ENCODE measurements at regions not wholly inside any gene's neighbourhood (a gene's known extent, or its start where the extent isn't known, plus 50 kb on each side); places are given as distances from the start of the nearest gene placed in this dataset.

DNA sequence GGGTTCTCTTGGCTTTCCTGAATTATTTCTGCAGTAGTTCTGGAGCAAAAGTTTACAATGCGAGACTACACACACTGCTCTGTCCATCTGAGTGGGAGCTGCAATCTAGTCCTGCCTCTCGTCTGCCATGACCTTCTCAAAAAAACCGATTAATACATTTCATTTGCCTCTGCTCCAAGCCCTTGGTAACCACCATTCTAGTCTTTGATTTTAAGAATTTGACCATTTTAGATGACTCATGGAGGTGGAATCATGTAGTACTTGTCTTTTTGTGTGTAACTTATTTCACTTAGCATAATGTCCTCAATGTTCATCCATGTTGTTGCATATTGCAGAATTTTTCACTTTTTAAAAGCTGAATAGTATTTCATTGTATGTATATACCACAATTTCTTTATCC, 356.9 kb downstream of the SV2B start:
- CTCF ChIA-PET = no interaction called here

DNA sequence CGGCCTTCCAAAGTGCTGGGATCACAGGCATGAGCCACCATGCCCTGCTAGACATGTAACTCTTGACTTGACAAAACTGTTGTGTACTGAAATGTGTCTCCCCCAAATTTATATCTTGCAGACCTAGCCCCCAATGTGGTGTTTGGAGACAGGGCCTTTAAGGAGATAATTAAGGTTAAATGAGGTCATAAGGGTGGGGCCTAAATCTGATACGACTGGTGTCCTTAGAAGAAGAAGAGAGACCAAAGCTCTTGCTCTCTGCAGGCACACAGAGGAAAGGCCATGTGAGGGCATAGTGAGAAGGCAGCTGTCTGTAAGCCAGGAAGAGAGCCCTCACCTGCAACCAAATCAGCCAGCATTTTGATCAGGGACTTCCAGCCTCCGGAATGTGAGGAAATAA, 361.3 kb downstream of the SV2B start:
- ChIA-PET CTCF (no interaction called here), POLR2A (no interaction called here)
- no peak for DNase-seq
- H3K36me3 Mint-ChIP-seq (ENCODE audit: low read depth) = no peaks in the 10 kb centered on the region
- H3K4me3 Mint-ChIP-seq = no peak overlapping the region
- H3K4me1 Mint-ChIP-seq (ENCODE audit: low read depth) = peaks cover 2% of the 10 kb centered on the region
- no peak overlapping the region for H3K27ac Mint-ChIP-seq
- H3K27me3 Mint-ChIP-seq (ENCODE audit: low read depth) = peaks cover 14% of the 10 kb centered on the region
- H3K9me3 Mint-ChIP-seq (ENCODE audit: insufficient read depth) = no peaks in the 10 kb centered on the region
- no peak for ATAC-seq

More for the DNA sequence above, 356.9 kb downstream of the SV2B start:
- Mint-ChIP-seq H3K27me3 (ENCODE audit: low read depth) (peaks cover 22% of the 10 kb centered on the region), H3K4me3 (no peak overlapping the region), H3K9me3 (ENCODE audit: insufficient read depth) (peaks cover 22% of the 10 kb centered on the region), H3K36me3 (ENCODE audit: low read depth) (peaks cover 23% of the 10 kb centered on the region), H3K27ac (no peak overlapping the region), H3K4me1 (ENCODE audit: low read depth) (peaks cover 26% of the 10 kb centered on the region)
- POLR2A ChIA-PET = no interaction called here
- DNase-seq (no peak), ATAC-seq (no peak)

DNA sequence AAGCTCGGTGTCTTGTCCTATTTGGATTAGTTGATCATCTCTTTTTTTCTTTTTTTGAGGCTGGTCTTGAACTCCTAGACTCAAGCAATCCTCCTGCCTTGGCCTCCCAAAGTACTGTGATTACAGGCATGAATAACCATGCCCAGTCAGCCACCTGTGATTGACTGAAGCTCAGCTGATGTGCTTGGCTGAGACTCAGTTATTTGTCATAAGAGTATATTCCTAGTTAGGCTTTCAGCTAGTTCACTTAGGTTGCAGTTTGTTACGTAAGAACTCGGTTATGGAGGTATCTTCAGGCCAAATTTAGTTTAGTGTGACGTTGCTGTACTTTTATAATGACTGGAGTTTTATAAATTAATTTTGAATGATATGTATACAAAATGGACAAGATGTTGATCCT, 365.0 kb downstream of the SV2B start:
- H3K9me3 Mint-ChIP-seq (ENCODE audit: insufficient read depth) = no peaks in the 10 kb centered on the region

DNA sequence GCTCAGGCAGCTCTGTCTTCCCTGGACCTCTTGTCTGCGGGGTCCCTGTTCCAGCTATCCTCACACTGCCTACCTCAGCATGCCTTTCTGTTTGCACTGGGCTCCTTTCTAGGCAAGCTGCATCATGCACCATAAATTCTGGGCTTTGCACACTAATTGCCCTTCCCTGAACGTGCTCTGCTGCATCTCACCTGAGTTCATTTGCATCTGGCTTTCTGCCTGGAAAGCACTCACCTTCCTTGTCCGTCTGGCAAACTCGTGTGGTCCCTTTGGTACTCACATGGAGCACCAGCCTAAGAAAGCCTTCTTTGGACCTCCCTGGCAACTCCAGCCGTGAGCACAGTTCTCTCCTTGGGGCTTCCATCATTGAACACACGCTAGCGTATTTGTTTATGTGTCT, 365.6 kb downstream of the SV2B start:
- Mint-ChIP-seq H3K27ac (no peak overlapping the region), H3K9me3 (ENCODE audit: insufficient read depth) (no peaks in the 10 kb centered on the region), H3K36me3 (ENCODE audit: low read depth) (peaks cover 12% of the 10 kb centered on the region), H3K4me1 (ENCODE audit: low read depth) (peaks cover 28% of the 10 kb centered on the region), H3K4me3 (no peak overlapping the region), H3K27me3 (ENCODE audit: low read depth) (peaks cover 5% of the 10 kb centered on the region)
- ChIA-PET CTCF (interaction anchor here (0.9 kb wide), 1 partner anchor 613 kb away, joined by 3 read pairs; no protein-coding TSS in a partner anchor), POLR2A (no interaction called here)
- DNase-seq (no peak), ATAC-seq (no peak)

More for the DNA sequence above, 365.0 kb downstream of the SV2B start:
- CTCF ChIA-PET = interaction anchor here (0.9 kb wide), 1 partner anchor 614 kb away, joined by 3 read pairs; no protein-coding TSS in a partner anchor
- peaks cover 22% of the 10 kb centered on the region for H3K4me1 Mint-ChIP-seq (ENCODE audit: low read depth)
- no peak overlapping the region for H3K27ac Mint-ChIP-seq
- no peak for DNase-seq
- H3K36me3 Mint-ChIP-seq (ENCODE audit: low read depth) = peaks cover 6% of the 10 kb centered on the region
- H3K4me3 Mint-ChIP-seq = no peak overlapping the region
- POLR2A ChIA-PET = no interaction called here
- ATAC-seq = no peak
- peaks cover 5% of the 10 kb centered on the region for H3K27me3 Mint-ChIP-seq (ENCODE audit: low read depth)

GRCh38 chr15:91468871-91469580, 369.0 kb downstream of the SV2B start:
- peaks cover 28% of the 10 kb centered on the region for H3K36me3 Mint-ChIP-seq (ENCODE audit: low read depth)
- peaks cover 48% of the 10 kb centered on the region for H3K4me1 Mint-ChIP-seq (ENCODE audit: low read depth)
- CTCF ChIA-PET = no interaction called here
- POLR2A ChIA-PET = no interaction called here
- H3K27ac Mint-ChIP-seq = peak overlapping the region; percentile 89
- H3K4me3 Mint-ChIP-seq = peak overlapping the region; percentile 23
- DNase-seq (no peak), ATAC-seq (no peak)
- peaks cover 5% of the 10 kb centered on the region for H3K9me3 Mint-ChIP-seq (ENCODE audit: insufficient read depth)
- peaks cover 3% of the 10 kb centered on the region for H3K27me3 Mint-ChIP-seq (ENCODE audit: low read depth)

DNA sequence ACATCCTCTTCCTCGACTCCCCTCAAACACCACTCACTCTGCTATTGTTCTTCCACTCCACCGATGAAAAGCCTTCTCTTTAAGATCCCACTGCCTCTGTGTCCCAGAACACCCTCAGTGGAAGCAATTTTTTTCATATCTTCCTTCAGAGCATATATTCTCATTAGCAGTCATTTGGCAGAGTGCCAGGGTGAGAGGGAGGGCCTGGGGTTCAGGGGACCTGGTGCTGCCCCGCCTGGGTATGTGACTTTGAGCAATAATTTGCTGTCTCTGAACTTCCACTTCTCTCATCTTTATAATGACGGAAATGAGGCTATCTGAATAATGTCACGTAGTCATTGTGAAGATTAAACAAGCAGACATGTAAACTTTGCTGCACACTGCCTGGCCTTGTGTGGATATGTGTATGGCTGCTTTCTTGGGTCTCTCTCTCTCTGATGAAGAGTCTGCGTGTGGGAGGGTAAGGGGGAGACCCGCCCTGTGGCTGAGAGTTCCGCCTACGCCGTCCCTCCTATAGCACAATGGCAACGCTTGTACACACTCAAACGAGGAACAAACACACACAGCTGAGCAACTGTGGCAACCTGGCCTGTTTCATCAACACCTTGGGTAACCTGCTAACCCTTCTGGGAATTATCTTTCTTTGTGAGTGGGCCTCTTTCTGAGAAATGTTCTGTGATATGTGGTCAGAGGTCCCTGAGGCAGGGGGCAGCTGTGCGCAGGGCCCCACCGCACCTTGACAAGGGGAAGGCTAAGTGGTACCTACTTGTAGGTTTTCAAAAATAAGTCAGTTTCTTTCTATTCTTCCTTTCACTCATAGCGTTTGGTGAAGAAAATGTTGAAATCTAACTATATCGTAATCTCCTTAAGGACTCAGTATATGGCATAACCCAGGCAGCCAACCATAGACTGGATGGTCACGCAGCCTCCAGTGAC, 369.8 kb downstream of the SV2B start:
- peaks cover 5% of the 10 kb centered on the region for H3K9me3 Mint-ChIP-seq (ENCODE audit: insufficient read depth)

GRCh38 chr15:91471468-91471867, 371.4 kb downstream of the SV2B start:
- POLR2A ChIA-PET = interaction anchor here (0.7 kb wide), 1 partner anchor 200 kb away, joined by 4 read pairs; no protein-coding TSS in a partner anchor
- peaks cover 42% of the 10 kb centered on the region for H3K36me3 Mint-ChIP-seq (ENCODE audit: low read depth)
- H3K9me3 Mint-ChIP-seq (ENCODE audit: insufficient read depth) = peaks cover 5% of the 10 kb centered on the region
- peak overlapping the region; percentile 9 for H3K4me3 Mint-ChIP-seq
- CTCF ChIA-PET = interaction anchor here (0.8 to 1.8 kb wide), 4 partner anchors 11 to 235 kb away, joined by 3 to 6 read pairs (median 4); no protein-coding TSS in a partner anchor
- no peak for DNase-seq
- no peak for ATAC-seq
- H3K4me1 Mint-ChIP-seq (ENCODE audit: low read depth) = peaks cover 48% of the 10 kb centered on the region
- H3K27me3 Mint-ChIP-seq (ENCODE audit: low read depth) = peaks cover 7% of the 10 kb centered on the region
- peak overlapping the region; percentile 89 for H3K27ac Mint-ChIP-seq

More for the DNA sequence above, 369.8 kb downstream of the SV2B start:
- peaks cover 48% of the 10 kb centered on the region for H3K4me1 Mint-ChIP-seq (ENCODE audit: low read depth)
- peaks cover 3% of the 10 kb centered on the region for H3K27me3 Mint-ChIP-seq (ENCODE audit: low read depth)
- H3K4me3 Mint-ChIP-seq = peak overlapping the region; percentile 23
- ATAC-seq = peak; percentile 84
- H3K36me3 Mint-ChIP-seq (ENCODE audit: low read depth) = peaks cover 34% of the 10 kb centered on the region
- peak; percentile 80 for DNase-seq
- POLR2A ChIA-PET = no interaction called here
- H3K27ac Mint-ChIP-seq = peak overlapping the region; percentile 89
- CTCF ChIA-PET = no interaction called here

- POLR2A ChIA-PET = no interaction called here
Measured at GRCh38 chr15:91472316-91472756, 372.3 kb downstream of the SV2B start.

GRCh38 chr15:91473894-91474545, 374.0 kb downstream of the SV2B start:
- Mint-ChIP-seq H3K27me3 (ENCODE audit: low read depth) (peaks cover 3% of the 10 kb centered on the region), H3K27ac (peak overlapping the region; percentile 50), H3K4me1 (ENCODE audit: low read depth) (peaks cover 47% of the 10 kb centered on the region), H3K36me3 (ENCODE audit: low read depth) (peaks cover 44% of the 10 kb centered on the region), H3K4me3 (no peak overlapping the region), H3K9me3 (ENCODE audit: insufficient read depth) (peaks cover 5% of the 10 kb centered on the region)
- CTCF ChIA-PET = no interaction called here
- no peak for ATAC-seq
- DNase-seq = no peak
- POLR2A ChIA-PET = no interaction called here

More at GRCh38 chr15:91472316-91472756, 372.3 kb downstream of the SV2B start:
- H3K4me1 Mint-ChIP-seq (ENCODE audit: low read depth) = peaks cover 48% of the 10 kb centered on the region
- peak; percentile 63 for DNase-seq
- peaks cover 5% of the 10 kb centered on the region for H3K9me3 Mint-ChIP-seq (ENCODE audit: insufficient read depth)
- H3K36me3 Mint-ChIP-seq (ENCODE audit: low read depth) = peaks cover 46% of the 10 kb centered on the region
- peaks cover 7% of the 10 kb centered on the region for H3K27me3 Mint-ChIP-seq (ENCODE audit: low read depth)
- H3K4me3 Mint-ChIP-seq = peak overlapping the region; percentile 52
- CTCF ChIA-PET = interaction anchor here (0.8 to 1.8 kb wide), 3 partner anchors 11 to 234 kb away, joined by 3 to 6 read pairs (median 5); no protein-coding TSS in a partner anchor
- ATAC-seq = peak; percentile 69
- H3K27ac Mint-ChIP-seq = peak overlapping the region; percentile 89

- H3K27me3 Mint-ChIP-seq (ENCODE audit: low read depth) = peaks cover 3% of the 10 kb centered on the region
- H3K4me3 Mint-ChIP-seq = no peak overlapping the region
- no peak overlapping the region for H3K27ac Mint-ChIP-seq
- ChIA-PET POLR2A (no interaction called here), CTCF (no interaction called here)
- H3K4me1 Mint-ChIP-seq (ENCODE audit: low read depth) = peaks cover 45% of the 10 kb centered on the region
- ATAC-seq (no peak), DNase-seq (no peak)
- H3K9me3 Mint-ChIP-seq (ENCODE audit: insufficient read depth) = peaks cover 5% of the 10 kb centered on the region
- H3K36me3 Mint-ChIP-seq (ENCODE audit: low read depth) = peaks cover 36% of the 10 kb centered on the region
Measured at GRCh38 chr15:91476861-91477260, 376.6 kb upstream of the SLCO3A1 start.

DNA sequence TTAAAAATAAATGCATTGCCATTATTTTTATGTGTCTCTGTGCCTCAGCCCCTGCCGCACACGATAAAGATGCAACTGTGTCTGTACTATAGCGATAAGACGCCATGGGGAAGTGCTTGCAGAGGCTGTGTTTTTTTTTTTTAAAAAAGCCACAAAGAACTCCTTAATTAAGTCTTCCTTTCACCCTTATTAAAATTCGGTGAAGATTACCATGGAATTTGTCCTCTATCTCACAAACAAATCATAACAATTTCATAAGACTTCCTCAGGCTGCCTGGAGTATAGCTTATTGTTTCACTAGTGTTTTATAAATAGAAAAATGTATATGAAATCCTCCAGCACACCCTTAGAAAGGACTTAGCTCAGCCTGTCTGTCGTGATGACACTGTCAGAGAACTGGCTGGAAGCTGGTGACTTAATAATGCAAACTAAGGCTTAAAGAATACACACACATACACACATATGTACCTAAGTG, 374.8 kb upstream of the SLCO3A1 start:
- Mint-ChIP-seq H3K36me3 (ENCODE audit: low read depth) (peaks cover 40% of the 10 kb centered on the region), H3K9me3 (ENCODE audit: insufficient read depth) (peaks cover 3% of the 10 kb centered on the region), H3K4me1 (ENCODE audit: low read depth) (peaks cover 52% of the 10 kb centered on the region), H3K4me3 (no peak overlapping the region), H3K27ac (no peak overlapping the region), H3K27me3 (ENCODE audit: low read depth) (peaks cover 3% of the 10 kb centered on the region)
- ChIA-PET POLR2A (no interaction called here), CTCF (no interaction called here)
- ATAC-seq (no peak), DNase-seq (no peak)

Data from activated CD8-positive, alpha-beta T cell treated with anti-CD3 and anti-CD28 coated beads, Interleukin-2, amount 10 ng/mL, durations not matched to agents 7 days and 5 days (primary cell).